GM19467 (cell line): ENCODE measurements at regions not wholly inside any gene's neighbourhood (a gene's known extent, or its start where the extent isn't known, plus 50 kb on each side); places are given as distances from the start of the nearest gene placed in this dataset.

ENCODE experiments used
- ATAC-seq: cut with Tn5 transposase; IDR thresholded peaks from one replicate; pipeline ENCODE4 v1.9.1; 2021; ENCODE audit warnings: mild to moderate bottlenecking, moderate library complexity; ENCODE audit not compliant: unreplicated experiment

DNA sequence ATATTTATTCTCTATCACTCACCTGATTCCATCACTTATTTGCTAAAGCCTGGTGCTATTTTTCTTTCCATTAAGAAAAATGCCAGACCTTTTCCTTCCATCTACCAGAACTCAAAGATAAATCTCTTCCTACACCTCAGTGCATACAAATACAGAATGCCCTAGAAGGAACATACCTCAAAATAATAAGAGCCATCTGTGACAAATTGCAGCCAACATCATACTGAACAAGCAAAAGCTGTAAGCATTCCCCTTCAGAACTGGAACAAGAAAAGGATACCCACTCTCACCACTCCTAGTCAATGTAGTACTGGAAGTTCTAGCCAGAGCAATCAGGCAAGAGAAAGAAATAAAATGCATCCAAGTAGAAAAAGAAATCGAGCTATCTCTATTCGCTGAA is 315.9 kb upstream of the UBE2E3 start:
- ATAC-seq = no peak

DNA sequence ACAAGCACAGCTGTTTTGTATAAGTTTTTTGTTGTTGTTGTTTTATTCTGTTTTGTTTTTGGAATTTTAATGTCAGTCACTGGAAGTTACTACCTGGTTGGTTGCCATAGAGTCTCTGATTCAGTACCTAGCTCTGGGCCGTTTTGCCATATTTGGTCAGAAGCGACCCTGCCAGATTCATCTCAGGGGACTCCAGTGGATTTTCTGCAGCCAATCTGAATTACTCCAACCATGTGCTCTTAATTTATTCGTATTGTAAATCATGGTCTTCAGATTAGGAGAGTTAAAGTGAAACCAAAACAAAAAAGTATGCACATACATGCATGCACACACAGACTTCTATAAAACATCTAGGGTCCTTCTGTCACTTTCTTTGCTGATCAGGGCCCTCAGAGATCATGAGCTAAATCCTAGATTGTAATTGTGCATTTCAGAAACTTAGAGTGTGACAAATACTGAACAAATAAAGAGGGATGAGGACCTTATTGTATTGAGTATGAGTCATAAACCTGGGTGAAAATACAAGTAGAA is 317.4 kb upstream of the UBE2E3 start:
- ATAC-seq = no peak

DNA sequence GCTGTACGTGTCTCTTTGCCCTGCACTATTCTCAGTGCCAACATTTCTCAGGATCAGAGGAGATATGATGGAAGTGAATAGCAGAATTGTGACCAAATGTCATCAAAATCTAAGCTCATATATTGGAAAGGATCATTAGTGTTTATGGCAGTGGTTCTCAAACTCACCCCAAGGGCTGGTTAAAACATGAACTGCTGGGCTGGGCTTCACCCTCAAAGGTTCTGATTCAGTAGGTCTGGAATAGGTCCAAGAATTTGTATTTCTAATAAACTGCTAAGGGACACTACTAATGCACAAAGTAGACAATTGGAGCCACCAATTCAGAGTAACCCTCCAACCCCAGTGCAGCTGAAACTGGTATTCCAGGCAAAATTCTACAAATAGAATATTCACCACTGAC is 317.9 kb upstream of the UBE2E3 start:
- no peak for ATAC-seq

DNA sequence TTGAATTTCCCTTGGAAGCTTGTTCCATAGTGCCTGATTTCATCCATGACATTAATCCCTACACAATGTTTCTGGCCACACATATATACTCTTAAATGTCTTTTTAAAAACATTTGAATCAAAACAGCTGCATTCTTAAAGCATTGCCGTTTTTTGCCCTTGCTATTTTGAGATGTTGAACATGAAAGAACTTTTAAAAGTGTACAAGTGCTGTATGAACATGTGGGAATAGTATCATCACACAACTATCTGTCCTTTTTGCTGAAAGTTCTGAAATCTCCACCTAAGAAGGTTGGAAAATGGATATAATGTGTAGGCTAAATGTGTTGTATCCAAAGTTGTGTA is 318.7 kb upstream of the UBE2E3 start:
- no peak for ATAC-seq

DNA sequence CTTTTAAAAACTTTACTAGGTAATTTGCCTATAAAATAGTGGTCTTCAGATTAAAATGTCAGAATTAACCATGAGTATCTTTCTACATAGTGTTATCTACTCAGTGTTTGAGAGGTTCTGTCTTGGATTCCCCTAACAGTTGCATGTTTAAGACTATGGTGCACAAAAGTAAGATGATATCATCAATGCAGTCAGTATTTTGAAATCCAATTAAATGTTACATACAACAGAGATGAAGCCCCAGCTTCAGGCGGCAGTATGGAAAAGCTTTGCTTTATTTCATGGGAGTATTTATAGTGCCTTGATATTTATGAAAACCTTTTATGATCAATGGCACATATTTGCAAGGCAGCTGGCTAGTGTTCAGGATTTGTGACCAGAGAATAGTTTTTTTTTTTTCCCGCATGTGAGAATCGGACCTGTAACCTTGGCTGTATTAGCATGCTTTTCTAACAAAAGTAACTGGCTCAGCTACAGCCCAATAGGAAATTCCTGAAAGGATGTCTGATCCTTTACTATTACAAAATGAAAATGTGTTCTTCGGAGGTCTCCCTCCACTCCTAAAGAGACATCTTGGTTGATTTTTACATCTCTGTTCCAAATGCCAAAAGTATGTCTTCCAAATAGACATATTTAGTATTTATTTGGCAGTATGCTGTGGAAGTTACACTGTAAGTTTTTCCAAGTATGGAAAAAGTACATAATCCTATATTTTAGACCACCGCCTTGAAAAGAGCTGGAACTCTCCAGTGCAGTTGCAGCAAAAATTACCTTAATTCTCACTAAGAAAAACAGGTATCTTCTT is 319.3 kb upstream of the UBE2E3 start:
- ATAC-seq = no peak

DNA sequence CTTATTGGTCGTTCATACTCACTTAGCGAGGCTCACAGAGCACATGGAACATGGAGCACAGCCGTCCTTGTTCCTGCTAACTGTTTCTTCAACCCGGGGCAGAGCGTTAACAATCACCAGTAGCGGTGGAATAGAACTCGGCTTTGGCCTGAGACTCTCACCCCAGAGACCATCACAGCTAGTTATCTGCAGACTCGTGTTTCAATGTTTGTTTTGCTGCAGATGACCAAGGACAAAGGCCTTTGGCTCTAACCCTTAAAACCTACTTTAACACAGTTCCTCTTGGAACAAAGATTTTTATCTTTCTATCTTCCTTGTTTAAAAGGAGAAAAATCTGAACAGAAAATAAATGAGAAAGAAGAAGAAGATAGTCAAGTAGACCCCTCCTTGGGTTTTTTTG is 320.2 kb upstream of the UBE2E3 start:
- ATAC-seq = no peak

DNA sequence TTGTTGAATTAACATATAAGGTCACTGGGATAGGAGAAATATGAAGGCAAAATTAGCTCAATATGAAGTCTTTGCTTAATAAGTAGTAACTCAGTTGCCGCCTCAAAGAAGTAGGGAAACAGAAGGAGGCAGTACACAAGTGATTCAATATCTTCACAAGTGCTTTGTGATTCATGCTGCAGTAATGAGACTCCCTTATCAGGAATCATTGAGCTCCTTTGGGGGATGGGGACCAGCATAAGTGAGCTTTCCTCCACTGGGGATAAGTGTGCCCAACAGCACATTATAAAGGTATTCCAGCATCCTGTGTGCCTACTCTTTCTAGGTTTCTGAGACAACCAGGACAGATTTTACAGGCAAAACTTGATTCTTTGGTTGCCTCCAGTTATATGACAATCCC is 323.4 kb upstream of the UBE2E3 start:
- ATAC-seq = no peak

DNA sequence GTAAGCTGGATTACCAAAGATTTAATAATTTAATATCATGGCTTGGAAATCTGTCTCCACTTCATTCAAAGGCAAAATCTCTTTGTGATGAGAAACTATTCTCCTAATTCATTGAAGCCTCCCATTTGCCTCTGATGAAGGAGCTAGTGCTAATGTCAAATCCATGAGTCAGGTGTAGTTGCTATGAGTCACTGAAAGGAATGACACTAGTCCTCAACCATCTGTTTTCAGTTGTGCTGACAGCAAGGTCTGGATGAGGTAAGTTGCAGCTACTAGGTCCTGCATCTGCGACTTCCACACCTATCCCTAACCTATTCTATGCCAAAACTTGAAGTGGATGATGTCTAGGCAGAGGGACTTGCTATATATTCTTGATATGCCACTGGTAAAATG is 324.0 kb upstream of the UBE2E3 start:
- no peak for ATAC-seq

DNA sequence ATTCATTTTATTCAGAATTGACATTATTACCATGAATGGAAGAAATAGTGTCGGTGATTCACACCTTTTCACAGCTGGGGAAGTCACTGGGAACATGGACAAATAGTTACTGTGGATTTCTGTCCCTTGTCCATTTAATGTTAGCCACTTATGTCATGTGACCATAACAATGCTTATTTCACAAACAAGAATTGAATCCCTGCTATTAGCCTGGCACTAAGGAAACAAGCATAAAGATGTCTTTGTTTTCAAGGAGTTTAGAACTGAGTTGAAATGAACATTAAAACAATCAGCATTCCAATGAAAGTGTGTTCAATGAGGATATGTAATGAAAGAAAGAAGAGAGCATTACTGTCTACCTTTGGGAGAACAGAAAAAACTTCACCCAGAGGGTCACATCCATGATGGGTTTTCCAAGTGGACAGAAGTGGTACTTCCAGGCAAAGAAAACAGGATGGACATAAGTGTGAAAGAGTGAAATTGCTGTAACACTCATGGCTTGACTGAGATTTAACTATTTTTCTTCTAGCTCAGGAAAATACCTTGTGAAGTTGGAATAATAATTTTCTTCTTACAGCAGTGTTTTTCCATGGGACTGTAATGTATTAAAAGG is 324.5 kb upstream of the UBE2E3 start:
- ATAC-seq = no peak

DNA sequence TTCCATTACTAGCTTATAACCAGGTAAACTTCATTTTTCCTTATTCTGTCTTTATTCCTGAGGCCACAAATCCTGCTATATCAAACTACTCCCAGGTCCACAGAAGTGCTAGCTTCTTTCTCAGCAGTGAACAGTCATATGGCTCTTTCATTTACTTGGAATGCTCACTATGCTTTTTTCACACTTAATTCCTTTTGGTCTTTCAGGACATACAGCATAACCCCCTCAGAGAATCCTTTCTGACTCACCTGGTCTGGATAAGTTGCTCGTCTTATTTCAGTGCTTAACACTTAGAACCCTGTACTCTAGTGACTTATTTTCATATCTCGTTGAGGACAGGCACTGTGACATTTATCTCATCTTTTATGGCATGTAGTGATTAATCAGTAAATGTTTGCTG is 325.0 kb upstream of the UBE2E3 start:
- no peak for ATAC-seq

DNA sequence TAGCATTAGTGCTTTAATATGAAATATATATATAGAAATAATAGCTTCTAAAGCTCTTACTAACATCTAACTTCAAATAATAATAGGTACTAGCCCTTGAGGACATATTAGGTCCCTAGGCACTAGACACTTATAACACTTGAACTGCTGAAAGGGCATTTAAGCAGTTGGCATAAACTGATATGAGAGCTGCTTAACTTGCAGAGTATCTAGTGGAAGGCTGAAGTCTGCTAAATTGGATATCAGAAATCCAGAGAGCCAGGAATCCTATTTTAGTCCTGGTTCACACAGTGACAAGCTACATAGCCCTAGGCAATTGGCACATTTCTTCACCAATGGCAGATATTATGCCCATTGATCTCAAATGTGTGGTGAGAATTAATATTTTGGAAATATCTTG is 326.9 kb upstream of the UBE2E3 start:
- ATAC-seq = no peak

DNA sequence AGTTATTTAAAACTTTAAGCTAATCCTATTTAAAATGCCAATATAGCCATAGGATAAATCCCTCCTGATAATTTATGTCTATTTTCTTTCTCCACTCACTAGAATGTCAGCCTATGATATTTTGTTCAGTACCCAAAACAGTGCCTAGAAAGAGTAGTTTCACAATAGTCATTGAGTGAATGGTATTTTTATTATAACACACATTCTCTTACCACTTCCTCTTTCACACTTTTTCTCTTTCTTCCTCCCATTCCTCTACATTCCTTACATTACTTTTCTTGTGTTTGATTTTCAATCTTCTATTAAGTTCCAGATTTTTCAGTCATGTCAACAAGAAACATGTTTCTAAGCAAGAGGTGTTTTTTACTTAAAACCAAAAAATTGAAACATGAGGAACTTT is 327.6 kb upstream of the UBE2E3 start:
- no peak for ATAC-seq

DNA sequence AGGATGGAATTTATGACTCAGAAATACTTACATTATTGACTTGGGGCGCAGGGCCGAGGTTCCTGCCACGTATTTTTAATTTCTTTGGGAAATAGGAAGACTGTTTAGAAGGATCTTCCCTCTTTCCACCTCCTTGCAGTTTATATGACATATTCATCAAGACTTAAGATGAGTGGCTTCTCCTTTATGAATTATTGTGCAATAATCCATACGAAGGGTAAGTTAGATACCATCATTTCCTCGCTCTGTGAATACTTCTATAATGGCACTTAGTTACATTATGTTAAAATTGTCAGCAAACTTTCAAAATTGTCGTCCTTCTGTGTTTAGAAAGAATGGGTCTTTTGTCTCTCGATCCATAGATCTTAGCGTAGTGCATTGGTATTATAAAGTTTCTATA is 328.8 kb upstream of the UBE2E3 start:
- no peak for ATAC-seq

DNA sequence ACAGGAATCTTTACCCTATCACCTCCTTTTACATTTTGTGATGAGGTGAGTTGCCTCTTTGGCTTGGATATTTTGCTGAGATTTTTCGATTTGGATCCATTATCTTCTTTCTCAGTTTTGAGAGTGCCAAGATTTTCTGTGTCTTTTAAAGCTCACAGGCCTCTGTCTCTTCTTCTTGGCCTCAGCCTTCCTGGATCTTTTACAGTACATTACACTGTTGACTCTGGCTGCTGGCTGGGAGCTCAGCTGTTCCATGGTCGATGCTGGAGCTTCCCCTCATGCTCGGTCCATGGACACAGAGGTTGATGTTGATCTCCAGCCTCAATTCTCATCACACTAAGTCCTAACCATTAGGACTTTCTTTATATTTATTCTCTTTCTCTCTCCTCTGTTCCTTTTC is 332.8 kb upstream of the UBE2E3 start:
- ATAC-seq = no peak

DNA sequence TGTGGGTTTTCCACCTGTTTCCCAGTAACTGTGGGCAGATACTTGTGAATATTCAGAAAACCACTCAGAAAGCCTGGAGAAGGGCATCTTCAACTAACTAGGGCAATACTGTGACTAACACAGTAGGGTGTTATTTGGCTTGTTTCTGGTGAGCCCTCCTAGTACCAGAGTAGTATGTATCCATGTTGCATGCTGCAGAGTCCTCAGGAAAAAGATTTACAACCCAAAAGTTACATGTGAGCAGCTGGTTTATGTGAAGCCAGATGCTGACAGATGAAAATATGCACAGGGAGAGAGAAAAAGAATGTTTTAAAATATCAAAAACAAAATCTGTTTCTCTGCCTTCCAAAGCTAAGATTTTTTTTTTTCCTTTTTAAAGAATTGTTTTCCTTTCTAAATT is 333.2 kb upstream of the UBE2E3 start:
- ATAC-seq = no peak

DNA sequence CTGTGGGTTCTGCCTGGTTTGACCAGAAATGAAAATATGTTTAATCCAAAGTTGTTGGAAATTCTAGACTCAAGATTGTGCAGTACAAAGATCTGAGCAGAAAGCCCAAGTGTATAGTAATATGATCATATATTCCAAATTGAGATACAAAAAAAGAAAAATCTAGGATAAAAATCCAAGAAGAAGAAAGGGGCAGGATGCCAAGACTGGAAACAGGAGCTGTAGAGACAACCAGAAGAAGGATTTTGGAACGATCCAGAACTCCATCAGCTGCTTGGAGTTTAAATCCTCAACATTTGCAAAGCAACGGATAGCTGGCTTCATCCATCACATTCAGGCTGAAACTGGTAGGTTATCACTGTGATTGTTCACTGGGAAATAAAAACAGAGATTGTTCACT is 333.6 kb upstream of the UBE2E3 start:
- no peak for ATAC-seq

DNA sequence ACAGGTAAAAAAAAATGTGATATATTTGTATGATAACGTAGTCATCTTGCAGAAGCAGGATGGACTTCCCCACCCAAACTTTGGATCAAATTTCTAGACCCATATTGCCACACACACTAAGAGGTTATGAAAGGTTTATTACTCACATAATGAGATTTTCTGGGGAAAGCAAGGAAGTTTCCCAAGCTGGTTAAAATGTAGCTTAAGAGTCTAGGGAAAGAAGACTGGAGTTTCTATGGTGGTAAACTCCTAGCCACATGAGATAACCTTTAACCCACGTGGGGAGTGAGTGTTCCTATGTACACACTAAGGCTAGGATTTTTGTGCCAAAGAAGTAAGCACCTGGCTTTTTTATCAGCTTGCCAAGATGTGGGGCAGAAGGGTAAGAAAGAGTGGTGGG is 335.7 kb upstream of the UBE2E3 start:
- ATAC-seq = no peak

DNA sequence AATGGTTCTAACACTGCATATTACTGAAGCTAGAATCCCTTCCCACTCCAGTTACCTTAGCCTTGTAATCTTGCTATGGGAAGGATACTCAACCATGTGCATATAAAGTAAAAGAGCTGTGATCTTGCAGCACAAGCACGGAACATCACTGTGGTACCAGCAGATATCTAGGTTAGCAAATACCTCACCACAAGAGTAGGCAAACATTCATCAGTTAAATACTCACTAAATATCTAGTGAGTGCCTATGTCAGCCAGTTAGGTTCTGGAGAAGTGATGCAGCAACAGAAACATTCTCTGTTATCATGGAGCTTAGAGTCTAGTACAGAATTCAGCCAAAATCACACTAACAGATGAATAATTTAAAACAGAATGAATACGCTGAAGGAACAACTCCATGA is 349.6 kb upstream of the UBE2E3 start:
- no peak for ATAC-seq

DNA sequence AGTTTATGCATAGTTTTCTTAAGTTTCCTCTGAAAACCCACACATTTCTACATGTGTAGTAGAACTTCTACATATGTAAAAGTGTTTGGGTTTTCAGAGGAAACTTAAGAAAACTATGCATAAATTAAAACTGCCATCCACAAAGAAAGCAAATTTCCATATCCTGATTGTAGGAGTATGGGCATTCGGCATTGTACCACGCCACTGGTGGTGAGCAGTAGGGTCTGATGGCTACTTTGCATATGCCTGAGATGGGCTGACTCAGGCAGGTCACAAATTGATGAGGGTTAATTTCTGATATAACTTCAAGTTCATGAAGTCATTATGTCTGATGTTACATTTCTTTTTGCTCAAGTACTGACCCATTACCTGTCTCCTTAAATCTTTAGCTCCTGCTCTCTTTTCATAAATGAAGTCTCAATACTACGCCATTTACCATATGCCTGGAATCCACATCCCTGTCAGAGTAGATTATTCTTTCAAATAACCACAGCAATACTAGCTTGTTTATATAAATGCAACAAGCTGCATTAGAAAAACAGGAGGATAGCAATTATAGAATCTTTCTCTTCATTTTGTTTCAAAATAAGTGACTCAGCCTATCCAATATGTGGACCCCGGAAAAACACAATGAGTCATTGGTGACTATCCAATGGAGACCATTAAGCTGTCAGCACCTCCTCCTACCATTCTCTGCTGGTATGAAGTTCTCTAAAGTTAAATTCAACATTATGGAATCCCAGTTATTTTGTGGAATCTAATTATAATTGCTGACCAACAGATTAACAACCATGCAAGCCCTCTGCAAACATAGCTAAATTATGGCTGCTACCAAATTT is 355.2 kb upstream of the UBE2E3 start:
- no peak for ATAC-seq

DNA sequence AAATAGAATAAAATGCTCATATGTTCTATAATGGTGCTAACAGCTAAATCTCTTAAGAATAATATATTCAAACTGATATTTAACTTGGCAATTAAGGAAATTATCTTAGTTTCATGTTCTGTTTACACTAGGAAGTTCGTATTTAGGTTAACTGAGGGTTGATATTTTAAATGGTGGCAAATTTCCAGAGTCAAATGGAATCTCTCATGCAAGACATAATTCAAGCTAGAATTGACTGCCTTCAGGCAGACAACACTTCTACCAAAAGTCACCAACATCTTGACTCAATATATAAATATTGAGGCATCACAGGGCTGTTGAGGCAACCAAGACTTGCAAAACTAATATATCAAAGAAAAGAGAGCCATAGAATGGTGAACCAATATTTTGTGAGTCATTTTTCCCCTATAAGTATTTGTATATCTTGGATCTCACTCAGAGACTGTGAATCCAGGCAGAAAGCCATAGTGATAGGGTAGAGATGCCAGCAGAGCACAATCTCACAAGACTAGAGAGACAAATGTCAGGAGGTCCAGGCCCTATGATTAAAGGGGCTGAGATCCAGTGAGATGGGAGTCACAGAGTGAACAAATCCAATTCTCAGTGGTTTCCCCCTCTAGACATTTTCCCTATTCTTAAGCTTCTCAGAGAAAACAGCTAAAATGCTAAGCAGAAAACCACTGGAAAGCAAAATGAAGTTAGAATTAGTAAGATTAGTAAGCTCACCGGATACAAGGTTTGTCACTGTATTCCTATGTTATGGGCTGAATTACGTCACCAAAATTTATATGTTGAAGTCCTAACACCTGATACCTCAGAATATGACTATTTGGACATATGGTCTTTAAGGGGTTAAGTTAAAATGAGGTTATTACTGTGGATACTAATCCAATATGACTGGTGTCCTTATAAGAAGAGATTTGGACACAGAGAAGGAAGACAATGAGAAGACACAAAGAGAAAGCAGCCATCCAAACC is 358.2 kb upstream of the UBE2E3 start:
- ATAC-seq = no peak

DNA sequence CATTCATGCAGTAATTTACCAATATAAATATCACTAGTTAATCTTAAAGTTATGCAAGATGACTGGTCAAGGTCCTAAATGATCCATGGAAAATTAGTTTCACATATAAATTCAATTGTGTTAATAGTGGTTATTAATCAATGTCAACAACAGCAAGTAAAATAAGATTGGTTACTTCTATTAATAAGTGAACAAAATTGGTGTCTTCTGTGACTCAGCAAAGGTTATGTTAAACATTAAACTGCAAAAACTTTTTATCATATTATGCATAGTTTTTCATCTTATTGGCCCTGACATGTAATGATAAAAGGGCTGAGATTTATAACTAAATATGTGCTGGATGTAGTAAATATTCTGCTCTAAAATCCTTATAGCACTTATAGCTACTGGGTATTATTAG is 359.0 kb upstream of the UBE2E3 start:
- ATAC-seq = no peak
